SK-N-SH treated with all-trans-retinoic acid at 6 μM for 48 hours (cell line): ENCODE measurements at regions not wholly inside any gene's neighbourhood (a gene's known extent, or its start where the extent isn't known, plus 50 kb on each side); places are given as distances from the start of the nearest gene placed in this dataset.

Experiments
- ATAC-seq: fragments of 200-7000 bp; cut with Tn5 transposase; 3 replicates; pipeline ENCODE4 v1.9.1; 2020; ENCODE audit warnings: mild to moderate bottlenecking, moderate library complexity
- ARNTL ChIP-seq: fragments of 450-650 bp; formaldehyde crosslinking; IDR thresholded peaks from 2 replicates; pipeline ENCODE4 v1.5.0; 2020; ENCODE audit warnings: low read depth, mild to moderate bottlenecking, moderate library complexity, borderline replicate concordance
- BACH2 ChIP-seq: fragments of 250-450 bp; sonication (Bioruptor Pico); IDR thresholded peaks from 2 replicates; pipeline ENCODE4 v1.9.0; 2021; ENCODE audit warnings: mild to moderate bottlenecking, borderline replicate concordance
- CSRNP3 ChIP-seq: fragments of 250-450 bp; sonication (Bioruptor Pico); IDR thresholded peaks from 2 replicates; pipeline ENCODE4 v1.5.1; 2021; ENCODE audit warnings: mild to moderate bottlenecking, moderate library complexity
- ESRRG ChIP-seq: fragments of 250-450 bp; sonication (Bioruptor Pico); IDR thresholded peaks from 2 replicates; pipeline ENCODE4 v1.6.1; 2021; ENCODE audit warnings: mild to moderate bottlenecking
- GLIS3 ChIP-seq: fragments of 250-450 bp; sonication (Bioruptor Pico); IDR thresholded peaks from 2 replicates; pipeline ENCODE4 v1.5.0; 2020; ENCODE audit warnings: mild to moderate bottlenecking, moderate library complexity
- ISL1 ChIP-seq: fragments of 250-450 bp; sonication (Bioruptor Pico); IDR thresholded peaks from 2 replicates; pipeline ENCODE4 v2.1.2; 2022; ENCODE audit warnings: mild to moderate bottlenecking, moderate library complexity
- OSR1 ChIP-seq: fragments of 250-450 bp; sonication (Bioruptor Pico); IDR thresholded peaks from 2 replicates; pipeline ENCODE4 v1.8.0; 2022; ENCODE audit warnings: moderate library complexity, mild to moderate bottlenecking, inconsistent platforms
- PPARA ChIP-seq: fragments of 250-450 bp; sonication (Bioruptor Pico); IDR thresholded peaks from 2 replicates; pipeline ENCODE4 v1.5.0; 2020; ENCODE audit warnings: mild to moderate bottlenecking, borderline replicate concordance
- RARB ChIP-seq: fragments of 250-450 bp; sonication (Bioruptor Pico); IDR thresholded peaks from 2 replicates; pipeline ENCODE4 v1.8.0; 2021; ENCODE audit warnings: mild to moderate bottlenecking, moderate library complexity
- SNAI2 ChIP-seq: fragments of 250-450 bp; sonication (Bioruptor Pico); IDR thresholded peaks from 2 replicates; pipeline ENCODE4 v1.5.0; 2020; ENCODE audit warnings: mild to moderate bottlenecking, moderate library complexity
- TCF4 ChIP-seq: fragments of 250-450 bp; sonication (Bioruptor Pico); IDR thresholded peaks from 2 replicates; pipeline ENCODE4 v1.8.0; 2021; ENCODE audit warnings: mild to moderate bottlenecking, moderate library complexity, borderline replicate concordance
- TOX ChIP-seq: fragments of 250-450 bp; sonication (Bioruptor Pico); IDR thresholded peaks from 2 replicates; pipeline ENCODE4 v1.8.0; 2021; ENCODE audit warnings: mild to moderate bottlenecking, moderate library complexity, borderline replicate concordance
- ZC3H10 ChIP-seq: fragments of 250-450 bp; sonication (Bioruptor Pico); IDR thresholded peaks from 2 replicates; pipeline ENCODE4 v1.5.1; 2021; ENCODE audit warnings: mild to moderate bottlenecking, moderate library complexity
- ZFP3 ChIP-seq: fragments of 250-450 bp; sonication (Bioruptor Pico); IDR thresholded peaks from 2 replicates; pipeline ENCODE4 v1.5.0; 2020; ENCODE audit warnings: mild to moderate bottlenecking, moderate library complexity
- ZNF565 ChIP-seq: fragments of 450-650 bp; formaldehyde crosslinking; conservative IDR thresholded peaks from 2 replicates; pipeline ENCODE4 v1.5.0; 2020; ENCODE audit warnings: low read depth, mild to moderate bottlenecking, moderate library complexity
- ZNF8 ChIP-seq: fragments of 450-650 bp; formaldehyde crosslinking; IDR thresholded peaks from 2 replicates; pipeline ENCODE4 v1.5.0; 2020; ENCODE audit warnings: mild to moderate bottlenecking, moderate library complexity
- TF ChIP-seq, protein P1 (sequence below): fragments of 250-450 bp; sonication (Bioruptor Pico); IDR thresholded peaks from 2 replicates; pipeline ENCODE4 v1.8.0; 2020; ENCODE audit warnings: mild to moderate bottlenecking, moderate library complexity, borderline replicate concordance
- TF ChIP-seq, protein P2 (sequence below): fragments of 250-450 bp; sonication (Bioruptor Pico); IDR thresholded peaks from 2 replicates; pipeline ENCODE4 v1.5.0; 2020; ENCODE audit warnings: mild to moderate bottlenecking, moderate library complexity
- TF ChIP-seq, protein P3 (sequence below): fragments of 250-450 bp; sonication (Bioruptor Pico); IDR thresholded peaks from 2 replicates; pipeline ENCODE4 v1.8.0; 2021; ENCODE audit warnings: low read depth, mild to moderate bottlenecking, moderate library complexity, borderline replicate concordance

GRCh38 chr4:23667659-23668058 lies 222.2 kb downstream of the PPARGC1A start:
- ATAC-seq: no peak
- no peak for TF ChIP-seq TOX (CRISPR knock-in tag)
- no peak for TF ChIP-seq GLIS3 (CRISPR knock-in tag)
- no peak for TF ChIP-seq ZC3H10 (CRISPR knock-in tag)
- TF ChIP-seq ESRRG: no peak

DNA sequence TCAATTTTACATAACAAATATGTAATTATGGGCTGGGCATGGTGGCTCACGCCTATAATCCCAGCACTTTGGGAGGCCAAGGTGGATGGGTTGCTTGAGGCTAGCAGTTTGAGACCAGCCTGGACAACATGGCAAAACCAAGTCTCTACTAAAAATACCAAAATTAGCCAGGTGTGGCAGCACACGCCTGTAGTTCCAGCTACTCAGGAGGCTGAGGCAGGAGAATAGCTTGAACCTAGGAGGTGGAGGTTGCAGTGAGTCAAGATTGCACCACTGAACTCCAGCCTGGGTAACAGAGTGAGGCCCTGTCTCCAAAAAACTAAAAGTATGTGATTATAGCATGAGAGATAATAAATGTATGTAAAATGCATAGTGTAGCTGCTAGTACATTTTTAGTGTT lies 229.0 kb downstream of the PPARGC1A start:
- no peak for ATAC-seq
- TF ChIP-seq ZNF565 (no peak), BACH2 (CRISPR knock-in tag) (no peak), SNAI2 (CRISPR knock-in tag) (no peak), CSRNP3 (CRISPR knock-in tag) (no peak), TCF4 (no peak), RARB (CRISPR knock-in tag) (no peak), ZC3H10 (CRISPR knock-in tag) (no peak), ZNF8 (CRISPR knock-in tag) (no peak), GLIS3 (CRISPR knock-in tag) (no peak)
- TF ChIP-seq, protein P1, sequence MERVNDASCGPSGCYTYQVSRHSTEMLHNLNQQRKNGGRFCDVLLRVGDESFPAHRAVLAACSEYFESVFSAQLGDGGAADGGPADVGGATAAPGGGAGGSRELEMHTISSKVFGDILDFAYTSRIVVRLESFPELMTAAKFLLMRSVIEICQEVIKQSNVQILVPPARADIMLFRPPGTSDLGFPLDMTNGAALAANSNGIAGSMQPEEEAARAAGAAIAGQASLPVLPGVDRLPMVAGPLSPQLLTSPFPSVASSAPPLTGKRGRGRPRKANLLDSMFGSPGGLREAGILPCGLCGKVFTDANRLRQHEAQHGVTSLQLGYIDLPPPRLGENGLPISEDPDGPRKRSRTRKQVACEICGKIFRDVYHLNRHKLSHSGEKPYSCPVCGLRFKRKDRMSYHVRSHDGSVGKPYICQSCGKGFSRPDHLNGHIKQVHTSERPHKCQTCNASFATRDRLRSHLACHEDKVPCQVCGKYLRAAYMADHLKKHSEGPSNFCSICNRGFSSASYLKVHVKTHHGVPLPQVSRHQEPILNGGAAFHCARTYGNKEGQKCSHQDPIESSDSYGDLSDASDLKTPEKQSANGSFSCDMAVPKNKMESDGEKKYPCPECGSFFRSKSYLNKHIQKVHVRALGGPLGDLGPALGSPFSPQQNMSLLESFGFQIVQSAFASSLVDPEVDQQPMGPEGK (CRISPR knock-in tag): no peak
- TF ChIP-seq, protein P2, sequence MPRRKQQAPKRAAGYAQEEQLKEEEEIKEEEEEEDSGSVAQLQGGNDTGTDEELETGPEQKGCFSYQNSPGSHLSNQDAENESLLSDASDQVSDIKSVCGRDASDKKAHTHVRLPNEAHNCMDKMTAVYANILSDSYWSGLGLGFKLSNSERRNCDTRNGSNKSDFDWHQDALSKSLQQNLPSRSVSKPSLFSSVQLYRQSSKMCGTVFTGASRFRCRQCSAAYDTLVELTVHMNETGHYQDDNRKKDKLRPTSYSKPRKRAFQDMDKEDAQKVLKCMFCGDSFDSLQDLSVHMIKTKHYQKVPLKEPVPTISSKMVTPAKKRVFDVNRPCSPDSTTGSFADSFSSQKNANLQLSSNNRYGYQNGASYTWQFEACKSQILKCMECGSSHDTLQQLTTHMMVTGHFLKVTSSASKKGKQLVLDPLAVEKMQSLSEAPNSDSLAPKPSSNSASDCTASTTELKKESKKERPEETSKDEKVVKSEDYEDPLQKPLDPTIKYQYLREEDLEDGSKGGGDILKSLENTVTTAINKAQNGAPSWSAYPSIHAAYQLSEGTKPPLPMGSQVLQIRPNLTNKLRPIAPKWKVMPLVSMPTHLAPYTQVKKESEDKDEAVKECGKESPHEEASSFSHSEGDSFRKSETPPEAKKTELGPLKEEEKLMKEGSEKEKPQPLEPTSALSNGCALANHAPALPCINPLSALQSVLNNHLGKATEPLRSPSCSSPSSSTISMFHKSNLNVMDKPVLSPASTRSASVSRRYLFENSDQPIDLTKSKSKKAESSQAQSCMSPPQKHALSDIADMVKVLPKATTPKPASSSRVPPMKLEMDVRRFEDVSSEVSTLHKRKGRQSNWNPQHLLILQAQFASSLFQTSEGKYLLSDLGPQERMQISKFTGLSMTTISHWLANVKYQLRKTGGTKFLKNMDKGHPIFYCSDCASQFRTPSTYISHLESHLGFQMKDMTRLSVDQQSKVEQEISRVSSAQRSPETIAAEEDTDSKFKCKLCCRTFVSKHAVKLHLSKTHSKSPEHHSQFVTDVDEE (CRISPR knock-in tag): no peak

DNA sequence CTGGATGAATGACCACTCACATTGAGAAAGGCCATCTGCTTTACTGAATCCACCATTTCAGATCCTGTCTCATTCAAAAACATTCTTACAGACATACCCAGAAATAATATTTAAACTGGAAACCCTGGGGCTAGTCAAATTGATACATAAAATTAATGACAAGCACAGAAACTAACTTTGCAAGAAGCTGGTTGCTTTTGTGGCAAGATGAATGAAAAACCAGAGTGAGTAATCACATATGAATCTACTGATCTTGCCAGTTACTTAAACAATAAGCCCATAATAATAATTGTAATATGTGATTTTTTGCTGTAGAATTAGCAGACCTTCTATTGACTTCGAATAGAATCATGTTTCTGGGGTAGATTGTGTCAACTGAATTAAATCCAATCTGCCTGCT lies 235.1 kb downstream of the PPARGC1A start:
- ATAC-seq: no peak
- TF ChIP-seq ARNTL (CRISPR knock-in tag) (no peak), ZFP3 (no peak), BACH2 (CRISPR knock-in tag) (no peak), ZNF8 (CRISPR knock-in tag) (no peak), OSR1 (CRISPR knock-in tag) (no peak), ISL1 (no peak), SNAI2 (CRISPR knock-in tag) (no peak), TOX (CRISPR knock-in tag) (no peak), RARB (CRISPR knock-in tag) (no peak), CSRNP3 (CRISPR knock-in tag) (no peak), PPARA (CRISPR knock-in tag) (no peak), TCF4 (no peak)
- TF ChIP-seq, protein P3, sequence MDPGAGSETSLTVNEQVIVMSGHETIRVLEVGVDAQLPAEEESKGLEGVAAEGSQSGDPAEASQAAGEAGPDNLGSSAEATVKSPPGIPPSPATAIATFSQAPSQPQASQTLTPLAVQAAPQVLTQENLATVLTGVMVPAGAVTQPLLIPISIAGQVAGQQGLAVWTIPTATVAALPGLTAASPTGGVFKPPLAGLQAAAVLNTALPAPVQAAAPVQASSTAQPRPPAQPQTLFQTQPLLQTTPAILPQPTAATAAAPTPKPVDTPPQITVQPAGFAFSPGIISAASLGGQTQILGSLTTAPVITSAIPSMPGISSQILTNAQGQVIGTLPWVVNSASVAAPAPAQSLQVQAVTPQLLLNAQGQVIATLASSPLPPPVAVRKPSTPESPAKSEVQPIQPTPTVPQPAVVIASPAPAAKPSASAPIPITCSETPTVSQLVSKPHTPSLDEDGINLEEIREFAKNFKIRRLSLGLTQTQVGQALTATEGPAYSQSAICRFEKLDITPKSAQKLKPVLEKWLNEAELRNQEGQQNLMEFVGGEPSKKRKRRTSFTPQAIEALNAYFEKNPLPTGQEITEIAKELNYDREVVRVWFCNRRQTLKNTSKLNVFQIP (CRISPR knock-in tag): no peak
- TF ChIP-seq, protein P2 (CRISPR knock-in tag): no peak
- TF ChIP-seq, all 23 proteins: peak for 0
